H1 (cell line): ENCODE measurements at regions not wholly inside any gene's neighbourhood (a gene's known extent, or its start where the extent isn't known, plus 50 kb on each side); places are given as distances from the start of the nearest gene placed in this dataset.

Experiments used
- CTCF ChIA-PET: fragments of 300-600 bp; sonication (Branson Sonifier 250); formaldehyde crosslinking; loops from one replicate; lab custom pipeline; 2021; ENCODE audit not compliant: partially characterized antibody; lab: Charles Lee
- POLR2A ChIA-PET: fragments of 300-600 bp; sonication (Branson Sonifier 250); formaldehyde crosslinking; loops from one replicate; lab custom pipeline; 2021; ENCODE audit warnings: inconsistent platforms; ENCODE audit not compliant: partially characterized antibody; lab: Charles Lee
- DNase-seq, 2 experiments: peaks; one replicate each; pipeline versions ENCODE4 v3.0.0 to v3.0.0-alpha.2; 2010 to 2022; ENCODE audit warnings: low spot score in 2 of 2, low read depth in 1 of 2, mixed read lengths in 1 of 2
- FAIRE-seq: peaks from 2 replicates; lab custom pipeline; 2011; peaks lifted over from hg19 to GRCh38; lab: Jason Lieb, UNC
- H2AFZ ChIP-seq: 2 replicates; pipeline ENCODE4 v1.8.1; 2012; ENCODE audit warnings: low read length, inconsistent platforms
- H2AK5ac ChIP-seq: 2 replicates; pipeline ENCODE4 v1.6.1; 2013; ENCODE audit warnings: low read depth, low read length
- H2BK120ac ChIP-seq: replicated peaks from 2 replicates; pipeline ENCODE3; 2013; ENCODE audit warnings: low read depth, low read length, inconsistent platforms
- H2BK12ac ChIP-seq: 2 replicates; pipeline ENCODE4 v1.6.1; 2013; ENCODE audit warnings: low read depth, low read length
- H2BK15ac ChIP-seq: 2 replicates; pipeline ENCODE4 v1.6.1; 2013; ENCODE audit warnings: low read length
- H2BK20ac ChIP-seq: 2 replicates; pipeline ENCODE4 v1.6.1; 2013; ENCODE audit warnings: low read length
- H2BK5ac ChIP-seq: 2 replicates; pipeline ENCODE4 v1.6.1; 2013; ENCODE audit warnings: low read depth, low read length
- H3K14ac ChIP-seq: 2 replicates; pipeline ENCODE4 v1.6.1; 2013; ENCODE audit warnings: inconsistent platforms; ENCODE audit not compliant: insufficient read length
- H3K18ac ChIP-seq: 2 replicates; pipeline ENCODE4 v1.6.1; 2013; ENCODE audit warnings: low read length; ENCODE audit errors: extremely low read depth
- H3K23ac ChIP-seq: 2 replicates; pipeline ENCODE4 v1.6.1; 2013; ENCODE audit warnings: inconsistent platforms; ENCODE audit not compliant: insufficient read length
- H3K23me2 ChIP-seq: 2 replicates; pipeline ENCODE4 v1.6.1; 2013; ENCODE audit warnings: low read depth, low read length
- H3K27ac ChIP-seq: 2 replicates; pipeline ENCODE4 v1.6.1; 2011; ENCODE audit warnings: low read depth, low read length, inconsistent platforms
- H3K27me3 ChIP-seq, 4 experiments: replicated peaks in 1 of 4; 1 replicate in 1 of 4; 2 replicates in 3 of 4; pipeline versions ENCODE4 v1.6.1 to v1.8.1; 2011 to 2013; ENCODE audit warnings: low read length in 3 of 4, mild to moderate bottlenecking in 3 of 4, inconsistent platforms in 2 of 4, mixed read lengths in 2 of 4, moderate library complexity in 1 of 4; ENCODE audit not compliant: control insufficient read depth in 3 of 4, insufficient read depth in 3 of 4; ENCODE audit errors: extremely low read depth in 1 of 4
- H3K36me3 ChIP-seq, 4 experiments: 2 replicates each; pipeline versions ENCODE4 v1.6.1 to v1.8.1; 2011 to 2013; ENCODE audit warnings: mild to moderate bottlenecking in 4 of 4, low read length in 3 of 4, moderate library complexity in 2 of 4, control low read depth in 1 of 4, inconsistent platforms in 1 of 4; ENCODE audit not compliant: insufficient read depth in 4 of 4, control insufficient read depth in 2 of 4
- H3K4ac ChIP-seq: replicated peaks from 2 replicates; pipeline ENCODE3; 2013; ENCODE audit warnings: low read length, low read depth, mixed read lengths, inconsistent platforms; ENCODE audit not compliant: insufficient read length
- H3K4me1 ChIP-seq, 4 experiments: replicated peaks in 1 of 4; 1 replicate in 1 of 4; 2 replicates in 3 of 4; pipeline versions ENCODE4 v1.6.1 to v1.8.1; 2011 to 2013; ENCODE audit warnings: low read length in 3 of 4, inconsistent platforms in 2 of 4, mixed read lengths in 1 of 4; ENCODE audit not compliant: insufficient read depth in 4 of 4, control insufficient read depth in 3 of 4
- H3K4me2 ChIP-seq, 2 experiments: 2 replicates each; pipeline versions ENCODE4 v1.6.1 to v1.8.1; 2011 to 2013; ENCODE audit warnings: low read depth in 2 of 2, low read length in 2 of 2, control low read depth in 1 of 2, inconsistent platforms in 1 of 2, mild to moderate bottlenecking in 1 of 2; ENCODE audit not compliant: insufficient read depth in 1 of 2
- H3K4me3 ChIP-seq, 4 experiments: fragments of 200-600, 300-600 bp in 1 of 4; sonication (generic), shearing (Covaris generic), sonication (Bioruptor Twin) in 1 of 4; 2 replicates each; pipeline versions ENCODE4 v1.5.1 to v1.8.1; 2011 to 2016; ENCODE audit warnings: low read length in 4 of 4, low read depth in 3 of 4, control low read depth in 2 of 4, inconsistent platforms in 2 of 4, mild to moderate bottlenecking in 2 of 4, mixed read lengths in 1 of 4, moderate library complexity in 1 of 4; ENCODE audit not compliant: insufficient read depth in 2 of 4; ENCODE audit errors: extremely low read depth in 1 of 4
- H3K56ac ChIP-seq: replicated peaks from 2 replicates; pipeline ENCODE3; 2013; ENCODE audit warnings: low read depth, mild to moderate bottlenecking, mixed read lengths, low read length, inconsistent platforms; ENCODE audit not compliant: insufficient read length
- H3K79me1 ChIP-seq: 2 replicates; pipeline ENCODE4 v1.6.1; 2013; ENCODE audit warnings: low read depth, low read length, control low read depth
- H3K79me2 ChIP-seq, 2 experiments: 2 replicates each; pipeline versions ENCODE4 v1.6.1 to v1.8.1; 2012 to 2013; ENCODE audit warnings: low read length in 2 of 2, mild to moderate bottlenecking in 2 of 2, inconsistent platforms in 1 of 2; ENCODE audit not compliant: insufficient read depth in 2 of 2, control insufficient read depth in 1 of 2
- H3K9ac ChIP-seq, 4 experiments: replicated peaks in 1 of 4; 1 replicate in 1 of 4; 2 replicates in 3 of 4; pipeline versions ENCODE4 v1.6.1 to v1.8.1; 2011 to 2013; ENCODE audit warnings: low read depth in 3 of 4, low read length in 3 of 4, control low read depth in 2 of 4, mild to moderate bottlenecking in 2 of 4, moderate library complexity in 2 of 4, inconsistent platforms in 1 of 4; ENCODE audit errors: extremely low read depth in 1 of 4
- H3K9me3 ChIP-seq, 2 experiments: 2 replicates each; pipeline versions ENCODE4 v1.6.1 to v1.8.1; 2012 to 2013; ENCODE audit warnings: mild to moderate bottlenecking in 2 of 2, moderate library complexity in 2 of 2, control low read depth in 1 of 2, inconsistent platforms in 1 of 2, low read depth in 1 of 2, low read length in 1 of 2, mixed read lengths in 1 of 2; ENCODE audit not compliant: insufficient read depth in 2 of 2
- H4K20me1 ChIP-seq, 2 experiments: replicated peaks in 1 of 2; 2 replicates each; pipeline versions ENCODE3 to v1.8.1; 2011 to 2013; ENCODE audit warnings: inconsistent platforms in 2 of 2, low read length in 2 of 2, mild to moderate bottlenecking in 1 of 2; ENCODE audit not compliant: insufficient read depth in 2 of 2, control insufficient read depth in 1 of 2
- H4K5ac ChIP-seq: 2 replicates; pipeline ENCODE4 v1.6.1; 2013; ENCODE audit warnings: low read length, low read depth, mixed read lengths, inconsistent platforms; ENCODE audit not compliant: insufficient read length
- H4K8ac ChIP-seq: 2 replicates; pipeline ENCODE4 v1.8.0; 2013; ENCODE audit warnings: mild to moderate bottlenecking, moderate library complexity, low read length, inconsistent platforms; ENCODE audit not compliant: insufficient read depth; ENCODE audit errors: extremely low read depth
- H4K91ac ChIP-seq: replicated peaks from 2 replicates; pipeline ENCODE3; 2013; ENCODE audit warnings: low read length, mixed read lengths, inconsistent platforms; ENCODE audit not compliant: insufficient read length
- ASH2L ChIP-seq: fragments of 200-600, 300-600 bp; sonication (generic); IDR thresholded peaks from one replicate; pipeline ENCODE4 v1.7.1; 2017; ENCODE audit warnings: low read length
- BCL11A ChIP-seq, 2 experiments: IDR thresholded peaks; one replicate each; pipeline ENCODE4 v1.6.1; 2011; ENCODE audit warnings: low read depth in 2 of 2, low read length in 2 of 2, mild to moderate bottlenecking in 2 of 2
- GTF2F1 ChIP-seq: IDR thresholded peaks from 2 replicates; pipeline ENCODE4 v1.6.1; 2012; ENCODE audit warnings: low read depth, low read length, improper control_type of control experiment, borderline replicate concordance
- JUND ChIP-seq: IDR thresholded peaks from 2 replicates; pipeline ENCODE4 v1.6.1; 2011; ENCODE audit warnings: mild to moderate bottlenecking, improper control_type of control experiment, low read length
- KDM1A ChIP-seq: fragments of 200-600, 300-600 bp; sonication (generic); IDR thresholded peaks from 2 replicates; pipeline ENCODE4 v1.7.1; 2016; ENCODE audit warnings: mild to moderate bottlenecking, low read length, borderline replicate concordance
- NRF1 ChIP-seq: IDR thresholded peaks from 2 replicates; pipeline ENCODE4 v1.6.1; 2011; ENCODE audit warnings: mild to moderate bottlenecking, low read depth, low read length, improper control_type of control experiment
- POLR2AphosphoS5 ChIP-seq: IDR thresholded peaks from 2 replicates; pipeline ENCODE4 v1.6.1; 2011; ENCODE audit warnings: low read depth, low read length
- RNF2 ChIP-seq: fragments of 200-900, 300-1000 bp; sonication (generic); IDR thresholded peaks from 2 replicates; pipeline ENCODE4 v1.7.1; 2016; ENCODE audit warnings: borderline replicate concordance, low read depth, mild to moderate bottlenecking, antibody characterized with exemption, low read length; ENCODE audit not compliant: poor library complexity, severe bottlenecking; ENCODE audit errors: missing control alignments
- SIN3A ChIP-seq, 2 experiments: IDR thresholded peaks in 1 of 2; conservative IDR thresholded peaks in 1 of 2; 2 replicates each; pipeline ENCODE4 v1.6.1; 2011 to 2012; ENCODE audit warnings: low read length in 2 of 2, improper control_type of control experiment in 1 of 2, low read depth in 1 of 2, mild to moderate bottlenecking in 1 of 2
- SIRT6 ChIP-seq: IDR thresholded peaks from one replicate; pipeline ENCODE4 v1.7.1; 2012; ENCODE audit warnings: low read length, inconsistent platforms
- SP1 ChIP-seq: IDR thresholded peaks from 2 replicates; pipeline ENCODE4 v1.6.1; 2011; ENCODE audit warnings: low read depth, low read length
- YY1 ChIP-seq: IDR thresholded peaks from 2 replicates; pipeline ENCODE4 v1.6.1; 2011; ENCODE audit warnings: low read depth, mild to moderate bottlenecking, low read length
- WGBS, 2 experiments: shearing (Covaris generic) in 1 of 2; methylation state at CpG; one replicate each; pipeline versions ENCODE4 v1.1.6 to v1.1.7; 2013 to 2015; ENCODE audit warnings: low lambda C conversion rate in 2 of 2, mixed read lengths in 2 of 2, inconsistent platforms in 1 of 2, low coverage in 1 of 2, missing lambda C conversion rate in 1 of 2; ENCODE audit not compliant: insufficient replicate concordance in 2 of 2, insufficient coverage in 1 of 2, insufficient read length in 1 of 2; ENCODE audit errors: extremely low coverage in 1 of 2, missing lambda C conversion rate in 1 of 2; 5-methylcytosine and 5-hydroxymethylcytosine counted together
- TF ChIP-seq, protein P1 (sequence below), 3 experiments: IDR thresholded peaks; 1 replicate in 2 of 3; 2 replicates in 1 of 3; pipeline versions ENCODE4 v1.5.1 to v1.6.1; 2011; ENCODE audit warnings: low read length in 3 of 3, mild to moderate bottlenecking in 3 of 3, inconsistent platforms in 2 of 3, low read depth in 1 of 3, moderate library complexity in 1 of 3; ENCODE audit not compliant: insufficient read depth in 1 of 3; ENCODE audit errors: control extremely low read depth in 1 of 3

DNA sequence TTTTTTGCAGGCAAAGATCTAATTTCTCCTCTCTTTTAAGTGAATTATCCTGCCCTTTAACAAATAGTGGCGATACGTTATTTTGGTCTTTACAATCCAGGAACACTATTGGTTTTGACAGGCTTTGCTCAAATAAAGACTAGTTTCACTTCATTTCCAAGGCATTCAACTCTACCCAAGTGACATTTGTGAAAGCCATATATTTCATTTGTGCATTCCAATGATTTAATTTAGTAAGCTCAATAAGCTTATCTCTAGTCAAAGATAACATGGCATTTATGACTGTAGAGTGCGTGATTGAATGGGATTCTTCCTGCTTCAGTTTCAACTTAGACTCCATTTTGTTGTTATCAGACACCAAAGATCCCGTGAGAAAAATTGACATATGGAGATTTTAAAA is 959.8 kb downstream of the ADGRL3 start:
- H4K91ac ChIP-seq: no peak overlapping the region
- WGBS, 2 experiments: 92% methylated on average over 4 of the region's 4 CpGs; no CpG with 5 or more reads in 1 of the 2 experiments
- FAIRE-seq: no peak
- POLR2A ChIA-PET: no interaction called here
- no peak overlapping the region for H3K56ac ChIP-seq
- H3K36me3 ChIP-seq: no peaks in the 10 kb centered on the region
- DNase-seq: no peak
- H3K14ac ChIP-seq: no peak overlapping the region
- CTCF ChIA-PET: no interaction called here
- no peak overlapping the region for H3K23ac ChIP-seq
- no peaks in the 10 kb centered on the region for H3K4me1 ChIP-seq
- H4K5ac ChIP-seq: no peak overlapping the region
- H2BK15ac ChIP-seq: no peak overlapping the region
- no peaks in the 10 kb centered on the region for H3K23me2 ChIP-seq
- H2BK5ac ChIP-seq: no peak overlapping the region
- H2BK120ac ChIP-seq: no peak overlapping the region
- no peak overlapping the region for H2BK12ac ChIP-seq
- H3K79me1 ChIP-seq: no peaks in the 10 kb centered on the region
- H3K4ac ChIP-seq: no peak overlapping the region
- H3K18ac ChIP-seq: no peak overlapping the region
- H3K27ac ChIP-seq: no peak overlapping the region
- no peak overlapping the region for H2AFZ ChIP-seq
- H4K20me1 ChIP-seq: no peaks in the 10 kb centered on the region
- H3K4me3 ChIP-seq: no peak overlapping the region
- H3K27me3 ChIP-seq: no peaks in the 10 kb centered on the region
- no peak overlapping the region for H3K4me2 ChIP-seq
- H3K9ac ChIP-seq: no peak overlapping the region
- H2AK5ac ChIP-seq: no peak overlapping the region
- no peaks in the 10 kb centered on the region for H3K79me2 ChIP-seq
- no peak overlapping the region for H2BK20ac ChIP-seq
- no peak overlapping the region for H4K8ac ChIP-seq
- no peaks in the 10 kb centered on the region for H3K9me3 ChIP-seq
- TF ChIP-seq NRF1 (no peak), ASH2L (no peak), RNF2 (no peak), SP1 (no peak), BCL11A (IDR thresholded peaks at IDR 0.05; ENCODE audit: low read depth in 2 of 2, low read length in 2 of 2) (no peak), GTF2F1 (no peak), KDM1A (no peak), JUND (no peak), SIN3A (conservative IDR thresholded peaks at IDR 0.05 in 1 of 2, IDR thresholded peaks at IDR 0.05 in 1 of 2; ENCODE audit: low read depth in 1 of 2, low read length in 2 of 2) (no peak), POLR2AphosphoS5 (no peak), SIRT6 (no peak), YY1 (no peak)
- TF ChIP-seq, protein P1, sequence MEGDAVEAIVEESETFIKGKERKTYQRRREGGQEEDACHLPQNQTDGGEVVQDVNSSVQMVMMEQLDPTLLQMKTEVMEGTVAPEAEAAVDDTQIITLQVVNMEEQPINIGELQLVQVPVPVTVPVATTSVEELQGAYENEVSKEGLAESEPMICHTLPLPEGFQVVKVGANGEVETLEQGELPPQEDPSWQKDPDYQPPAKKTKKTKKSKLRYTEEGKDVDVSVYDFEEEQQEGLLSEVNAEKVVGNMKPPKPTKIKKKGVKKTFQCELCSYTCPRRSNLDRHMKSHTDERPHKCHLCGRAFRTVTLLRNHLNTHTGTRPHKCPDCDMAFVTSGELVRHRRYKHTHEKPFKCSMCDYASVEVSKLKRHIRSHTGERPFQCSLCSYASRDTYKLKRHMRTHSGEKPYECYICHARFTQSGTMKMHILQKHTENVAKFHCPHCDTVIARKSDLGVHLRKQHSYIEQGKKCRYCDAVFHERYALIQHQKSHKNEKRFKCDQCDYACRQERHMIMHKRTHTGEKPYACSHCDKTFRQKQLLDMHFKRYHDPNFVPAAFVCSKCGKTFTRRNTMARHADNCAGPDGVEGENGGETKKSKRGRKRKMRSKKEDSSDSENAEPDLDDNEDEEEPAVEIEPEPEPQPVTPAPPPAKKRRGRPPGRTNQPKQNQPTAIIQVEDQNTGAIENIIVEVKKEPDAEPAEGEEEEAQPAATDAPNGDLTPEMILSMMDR (IDR thresholded peaks at IDR 0.05; ENCODE audit: control extremely low read depth in 1 of 3, insufficient read depth in 1 of 3, low read depth in 1 of 3, low read length in 3 of 3): no peak
